SK-N-SH (cell line): ENCODE measurements at regions not wholly inside any gene's neighbourhood (a gene's known extent, or its start where the extent isn't known, plus 50 kb on each side); places are given as distances from the start of the nearest gene placed in this dataset.

Source experiments
- CTCF ChIA-PET: fragments of 300-600, 350-600 bp; formaldehyde crosslinking; extraction: SDS; loops from one replicate; lab custom pipeline; 2021; lab: Yijun Ruan, JAX
- POLR2A ChIA-PET: fragments of 350-600 bp; sonication (Branson Sonifier 250); formaldehyde crosslinking; extraction: SDS; loops from one replicate; lab custom pipeline; 2020; ENCODE audit warnings: antibody characterized with exemption, inconsistent platforms; lab: Yijun Ruan, JAX
- DNase-seq: peaks from one replicate; pipeline ENCODE4 v3.0.0; 2012
- H2AFZ ChIP-seq: fragments of 200-600 bp; sonication (generic); 2 replicates; pipeline ENCODE4 v1.8.1; 2016; ENCODE audit warnings: antibody characterized with exemption, mild to moderate bottlenecking, low read depth
- H3F3A ChIP-seq: fragments of 200-600 bp; sonication (generic); replicated peaks from 2 replicates; pipeline ENCODE3; 2016; ENCODE audit warnings: antibody characterized with exemption, mild to moderate bottlenecking; ENCODE audit not compliant: insufficient read depth
- H3K27ac ChIP-seq, 2 experiments: fragments of 200-500 bp in 1 of 2; fragments of 200-600 bp in 1 of 2; sonication (Bioruptor generic) in 1 of 2; sonication (generic), shearing (Covaris generic) in 1 of 2; 2 replicates each; pipeline versions ENCODE4 v1.5.1 to v1.6.1; 2014 to 2016; ENCODE audit warnings: low read depth in 2 of 2, inconsistent platforms in 1 of 2, low read length in 1 of 2, mild to moderate bottlenecking in 1 of 2, mixed read lengths in 1 of 2
- H3K27me3 ChIP-seq: fragments of 200-600 bp; sonication (generic), shearing (Covaris generic); 2 replicates; pipeline ENCODE4 v1.6.1; 2016; ENCODE audit warnings: mixed run types; ENCODE audit not compliant: insufficient read depth
- H3K36me3 ChIP-seq, 2 experiments: fragments of 200-500 bp in 1 of 2; fragments of 200-600 bp in 1 of 2; sonication (Bioruptor generic) in 1 of 2; sonication (generic) in 1 of 2; replicated peaks in 1 of 2; 2 replicates each; pipeline versions ENCODE3 to v1.5.1; 2014 to 2016; ENCODE audit warnings: low read length in 1 of 2, mild to moderate bottlenecking in 1 of 2; ENCODE audit not compliant: insufficient read depth in 2 of 2, control insufficient read depth in 1 of 2
- H3K4me1 ChIP-seq, 2 experiments: fragments of 200-500 bp in 1 of 2; fragments of 200-600 bp in 1 of 2; sonication (Bioruptor generic) in 1 of 2; sonication (generic), shearing (Covaris generic) in 1 of 2; 2 replicates each; pipeline versions ENCODE4 v1.5.1 to v1.6.1; 2014 to 2016; ENCODE audit warnings: low read depth in 1 of 2, low read length in 1 of 2, mixed run types in 1 of 2; ENCODE audit not compliant: insufficient read depth in 2 of 2, control insufficient read depth in 1 of 2
- H3K4me2 ChIP-seq: fragments of 200-600 bp; sonication (generic), shearing (Covaris generic); 2 replicates; pipeline ENCODE4 v1.6.1; 2017; ENCODE audit warnings: mixed run types
- H3K4me3 ChIP-seq, 2 experiments: fragments of 200-500 bp in 1 of 2; fragments of 200-600 bp in 1 of 2; sonication (Bioruptor generic) in 1 of 2; sonication (generic), shearing (Covaris generic) in 1 of 2; 2 replicates each; pipeline versions ENCODE4 v1.5.1 to v1.8.1; 2014 to 2016; ENCODE audit warnings: low read depth in 2 of 2, inconsistent platforms in 1 of 2, low read length in 1 of 2, mild to moderate bottlenecking in 1 of 2, mixed read lengths in 1 of 2, moderate library complexity in 1 of 2
- H3K79me2 ChIP-seq: fragments of 200-600 bp; sonication (generic); 2 replicates; pipeline ENCODE4 v1.8.1; 2017; ENCODE audit warnings: mild to moderate bottlenecking; ENCODE audit not compliant: insufficient read depth
- H3K9ac ChIP-seq: fragments of 200-600 bp; sonication (generic); 2 replicates; pipeline ENCODE4 v1.6.1; 2017; ENCODE audit warnings: mixed run types
- H3K9me2 ChIP-seq: fragments of 200-600 bp; sonication (generic); 2 replicates; pipeline ENCODE4 v1.6.1; 2017; ENCODE audit warnings: mixed run types
- H3K9me3 ChIP-seq: fragments of 200-600 bp; sonication (generic); 2 replicates; pipeline ENCODE4 v1.6.1; 2017; ENCODE audit warnings: mixed run types, mild to moderate bottlenecking, moderate library complexity
- H4K20me1 ChIP-seq: fragments of 200-600 bp; sonication (generic); 2 replicates; pipeline ENCODE4 v1.6.1; 2017; ENCODE audit warnings: mild to moderate bottlenecking, mixed run types; ENCODE audit not compliant: insufficient read depth
- CTCF ChIP-seq: fragments of 200-600 bp; sonication (generic); IDR thresholded peaks from 2 replicates; pipeline ENCODE4 v1.6.1; 2017; ENCODE audit warnings: antibody characterized with exemption, mild to moderate bottlenecking, moderate library complexity
- ELF1 ChIP-seq: IDR thresholded peaks from 2 replicates; pipeline ENCODE4 v1.4.0; 2012
- EP300 ChIP-seq, 2 experiments: IDR thresholded peaks; 2 replicates each; pipeline versions ENCODE4 v1.4.0 to v1.6.1; 2012; ENCODE audit warnings: borderline replicate concordance in 1 of 2, low read depth in 1 of 2, low read length in 1 of 2
- FOSL2 ChIP-seq: IDR thresholded peaks from 2 replicates; pipeline ENCODE4 v1.4.0; 2012; ENCODE audit warnings: low read depth, mild to moderate bottlenecking, moderate library complexity, borderline replicate concordance
- GATA2 ChIP-seq: sonication (generic); formaldehyde crosslinking; IDR thresholded peaks from 2 replicates; pipeline ENCODE4 v1.5.0; 2020; ENCODE audit warnings: mild to moderate bottlenecking, missing genetic modification reagents
- IRF3 ChIP-seq: fragments of 150-350 bp; IDR thresholded peaks from 2 replicates; pipeline ENCODE4 v1.6.1; 2016; ENCODE audit warnings: mild to moderate bottlenecking, low read depth, low read length
- MAX ChIP-seq: IDR thresholded peaks from 2 replicates; pipeline ENCODE4 v1.4.0; 2012; ENCODE audit warnings: low read depth
- MEF2A ChIP-seq: IDR thresholded peaks from 2 replicates; pipeline ENCODE4 v1.4.0; 2012; ENCODE audit warnings: low read depth, borderline replicate concordance
- NFIC ChIP-seq: IDR thresholded peaks from 2 replicates; pipeline ENCODE4 v1.4.0; 2012; ENCODE audit warnings: borderline replicate concordance
- PBX3 ChIP-seq: IDR thresholded peaks from 2 replicates; pipeline ENCODE4; 2012
- POLR2AphosphoS5 ChIP-seq: IDR thresholded peaks from 2 replicates; pipeline ENCODE4 v1.6.1; 2012; ENCODE audit warnings: low read depth, low read length
- RAD21 ChIP-seq: IDR thresholded peaks from 2 replicates; pipeline ENCODE4 v1.6.1; 2012; ENCODE audit warnings: mild to moderate bottlenecking, low read length
- RFX5 ChIP-seq: IDR thresholded peaks from 2 replicates; pipeline ENCODE4 v1.6.1; 2012; ENCODE audit warnings: mild to moderate bottlenecking, improper control_type of control experiment, low read length
- TAF1 ChIP-seq: IDR thresholded peaks from 2 replicates; pipeline ENCODE4 v1.6.1; 2012; ENCODE audit warnings: low read depth, mild to moderate bottlenecking, low read length, moderate library complexity, borderline replicate concordance
- TCF12 ChIP-seq: IDR thresholded peaks from 2 replicates; pipeline ENCODE4 v1.4.0; 2012
- TEAD4 ChIP-seq: IDR thresholded peaks from 2 replicates; pipeline ENCODE4 v1.4.0; 2012; ENCODE audit warnings: mild to moderate bottlenecking, borderline replicate concordance; ENCODE audit not compliant: insufficient read depth
- YY1 ChIP-seq: IDR thresholded peaks from 2 replicates; pipeline ENCODE4 v1.4.0; 2012; ENCODE audit warnings: low read depth, mild to moderate bottlenecking
- ZBTB33 ChIP-seq: IDR thresholded peaks from 2 replicates; pipeline ENCODE4 v1.4.0; 2012; ENCODE audit warnings: low read depth, borderline replicate concordance
- WGBS: methylation state at CpG from one replicate; pipeline ENCODE4 v1.1.6; 2017; ENCODE audit warnings: low lambda C conversion rate; 5-methylcytosine and 5-hydroxymethylcytosine counted together

- POLR2A ChIA-PET, result no interaction called here
- H2AFZ ChIP-seq, result no peak overlapping the region
- no peak for DNase-seq
Observed at GRCh38 chr22:47767403-47767802, 1005.0 kb downstream of the TBC1D22A start.

More at GRCh38 chr22:47767403-47767802, 1005.0 kb downstream of the TBC1D22A start:
- H3K9ac ChIP-seq, result no peak overlapping the region
- H3K27me3 ChIP-seq, result no peaks in the 10 kb centered on the region
- no peaks in the 10 kb centered on the region for H3F3A ChIP-seq
- no peaks in the 10 kb centered on the region for H3K9me2 ChIP-seq
- no peak overlapping the region for H3K4me3 ChIP-seq
- TF ChIP-seq TCF12 (no peak), CTCF (no peak), GATA2 (CRISPR knock-in tag) (no peak), YY1 (no peak), IRF3 (no peak), POLR2AphosphoS5 (no peak), FOSL2 (no peak), TEAD4 (no peak), MEF2A (no peak), PBX3 (no peak), TAF1 (no peak), ELF1 (no peak), EP300 (IDR thresholded peaks at IDR 0.05; ENCODE audit: borderline replicate concordance in 1 of 2, low read depth in 1 of 2, low read length in 1 of 2) (no peak), RAD21 (no peak), NFIC (no peak), ZBTB33 (no peak), MAX (no peak), RFX5 (no peak)
- TF ChIP-seq, all 33 proteins: peak for 0
- no peaks in the 10 kb centered on the region for H4K20me1 ChIP-seq
- H3K4me2 ChIP-seq, result no peak overlapping the region
- no peak overlapping the region for H3K27ac ChIP-seq
- WGBS, result 21% methylated on average over 3 of the region's 5 CpGs
- H3K4me1 ChIP-seq, result no peaks in the 10 kb centered on the region
- no peaks in the 10 kb centered on the region for H3K36me3 ChIP-seq
- no peaks in the 10 kb centered on the region for H3K9me3 ChIP-seq
- H3K79me2 ChIP-seq, result no peaks in the 10 kb centered on the region
- CTCF ChIA-PET, result interaction anchor here (1.2 kb wide), 1 partner anchor 9 kb away, joined by 4 read pairs; no protein-coding TSS in a partner anchor
